ENCODE measurements at regions not wholly inside any gene's neighbourhood (a gene's known extent, or its start where the extent isn't known, plus 50 kb on each side); places are given as distances from the start of the nearest gene placed in this dataset.

DNA sequence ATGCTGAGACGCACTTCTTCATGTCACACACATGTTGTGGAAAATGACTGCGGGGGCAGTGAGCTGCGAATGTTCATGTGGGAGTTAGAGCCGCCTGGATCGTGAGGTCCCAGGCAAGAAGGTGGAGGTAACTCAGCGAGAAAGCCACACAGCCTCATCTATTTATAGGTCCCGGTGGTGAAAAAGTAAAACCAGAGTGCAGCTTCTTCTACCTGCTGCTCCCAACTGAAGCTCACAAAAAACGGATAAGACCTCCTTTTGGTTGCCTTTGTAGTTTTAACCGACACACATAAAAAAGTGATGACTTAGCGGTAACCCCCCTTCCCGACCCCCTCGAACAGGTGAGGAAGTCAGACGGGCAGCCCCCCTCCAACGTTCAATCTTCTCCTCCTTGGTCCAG lies 276.9 kb downstream of the GATA3 start:
- TF ChIP-seq, protein P1, sequence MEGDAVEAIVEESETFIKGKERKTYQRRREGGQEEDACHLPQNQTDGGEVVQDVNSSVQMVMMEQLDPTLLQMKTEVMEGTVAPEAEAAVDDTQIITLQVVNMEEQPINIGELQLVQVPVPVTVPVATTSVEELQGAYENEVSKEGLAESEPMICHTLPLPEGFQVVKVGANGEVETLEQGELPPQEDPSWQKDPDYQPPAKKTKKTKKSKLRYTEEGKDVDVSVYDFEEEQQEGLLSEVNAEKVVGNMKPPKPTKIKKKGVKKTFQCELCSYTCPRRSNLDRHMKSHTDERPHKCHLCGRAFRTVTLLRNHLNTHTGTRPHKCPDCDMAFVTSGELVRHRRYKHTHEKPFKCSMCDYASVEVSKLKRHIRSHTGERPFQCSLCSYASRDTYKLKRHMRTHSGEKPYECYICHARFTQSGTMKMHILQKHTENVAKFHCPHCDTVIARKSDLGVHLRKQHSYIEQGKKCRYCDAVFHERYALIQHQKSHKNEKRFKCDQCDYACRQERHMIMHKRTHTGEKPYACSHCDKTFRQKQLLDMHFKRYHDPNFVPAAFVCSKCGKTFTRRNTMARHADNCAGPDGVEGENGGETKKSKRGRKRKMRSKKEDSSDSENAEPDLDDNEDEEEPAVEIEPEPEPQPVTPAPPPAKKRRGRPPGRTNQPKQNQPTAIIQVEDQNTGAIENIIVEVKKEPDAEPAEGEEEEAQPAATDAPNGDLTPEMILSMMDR (IDR thresholded peaks at IDR 0.05): no peak
- TF ChIP-seq EZH2 (IDR thresholded peaks at IDR 0.05): no peak

Data from neural progenitor cell (in vitro differentiated cells).